ENCODE measurements at regions not wholly inside any gene's neighbourhood (a gene's known extent, or its start where the extent isn't known, plus 50 kb on each side); places are given as distances from the start of the nearest gene placed in this dataset.

GRCh38 chr10:36358736-36359135, 716.6 kb upstream of the FZD8 start:
- Histone ChIP-seq H3K4me3 (ENCODE audit: low read length) (no peak overlapping the region), H3K9me2 (replicated peaks; ENCODE audit: insufficient read depth, low read length) (no peaks in the 10 kb centered on the region), H3K9me3 (replicated peaks; ENCODE audit: insufficient read depth, low read length) (no peaks in the 10 kb centered on the region), H3K4me2 (ENCODE audit: low read depth, low read length) (no peak overlapping the region), H3K36me3 (replicated peaks; ENCODE audit: insufficient read depth, low read length) (no peaks in the 10 kb centered on the region), H3F3A (ENCODE audit: insufficient read depth, low read length) (no peaks in the 10 kb centered on the region), H4K20me1 (ENCODE audit: insufficient read depth, low read length) (no peaks in the 10 kb centered on the region), H3K9ac (ENCODE audit: low read length) (no peak overlapping the region), H2AFZ (ENCODE audit: low read length) (no peak overlapping the region), H3K27ac (ENCODE audit: low read length) (no peak overlapping the region), H3K27me3 (replicated peaks; ENCODE audit: insufficient read depth, low read length) (no peaks in the 10 kb centered on the region), H3K79me2 (ENCODE audit: low read length) (no peaks in the 10 kb centered on the region), H3K4me1 (ENCODE audit: low read length) (no peaks in the 10 kb centered on the region)
- no peak for DNase-seq
- no peak for TF ChIP-seq EZH2 (optimal IDR thresholded peaks at IDR 0.05; ENCODE audit: low read depth, low read length)

DNA sequence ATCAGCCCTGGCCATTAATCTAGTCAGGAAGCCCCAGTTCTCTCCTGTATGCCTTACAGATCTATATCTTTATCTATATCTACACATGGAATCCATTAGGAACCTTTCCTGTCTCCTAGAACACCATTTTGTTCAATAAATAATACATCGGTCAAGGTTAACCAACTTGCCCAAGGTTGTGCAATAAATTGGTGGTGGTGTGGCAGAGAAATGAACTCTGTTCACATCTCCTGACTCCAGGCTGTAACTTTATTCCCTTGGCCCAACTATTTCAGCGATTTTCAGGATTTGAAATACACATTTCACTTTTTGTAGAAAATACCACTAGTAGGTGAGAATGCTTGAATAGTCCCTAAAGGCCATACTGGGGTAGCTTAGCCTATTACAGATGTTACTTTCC, 712.5 kb upstream of the FZD8 start:
- Histone ChIP-seq H4K20me1 (ENCODE audit: insufficient read depth, low read length) (no peaks in the 10 kb centered on the region), H3K79me2 (ENCODE audit: low read length) (no peaks in the 10 kb centered on the region), H3K9ac (ENCODE audit: low read length) (no peak overlapping the region), H3F3A (ENCODE audit: insufficient read depth, low read length) (no peaks in the 10 kb centered on the region), H3K9me2 (replicated peaks; ENCODE audit: insufficient read depth, low read length) (no peaks in the 10 kb centered on the region), H3K4me3 (ENCODE audit: low read length) (no peak overlapping the region), H3K4me1 (ENCODE audit: low read length) (no peaks in the 10 kb centered on the region), H2AFZ (ENCODE audit: low read length) (no peak overlapping the region), H3K27me3 (replicated peaks; ENCODE audit: insufficient read depth, low read length) (no peaks in the 10 kb centered on the region), H3K9me3 (replicated peaks; ENCODE audit: insufficient read depth, low read length) (no peaks in the 10 kb centered on the region), H3K36me3 (replicated peaks; ENCODE audit: insufficient read depth, low read length) (no peaks in the 10 kb centered on the region), H3K27ac (ENCODE audit: low read length) (no peak overlapping the region), H3K4me2 (ENCODE audit: low read depth, low read length) (no peak overlapping the region)
- no peak for TF ChIP-seq EZH2 (optimal IDR thresholded peaks at IDR 0.05; ENCODE audit: low read depth, low read length)
- TF ChIP-seq EZH2phosphoT487 (IDR thresholded peaks at IDR 0.05; ENCODE audit: low read length) = no peak
- no peak for TF ChIP-seq CTCF (IDR thresholded peaks at IDR 0.05; ENCODE audit: low read length)
- no peak for DNase-seq

DNA sequence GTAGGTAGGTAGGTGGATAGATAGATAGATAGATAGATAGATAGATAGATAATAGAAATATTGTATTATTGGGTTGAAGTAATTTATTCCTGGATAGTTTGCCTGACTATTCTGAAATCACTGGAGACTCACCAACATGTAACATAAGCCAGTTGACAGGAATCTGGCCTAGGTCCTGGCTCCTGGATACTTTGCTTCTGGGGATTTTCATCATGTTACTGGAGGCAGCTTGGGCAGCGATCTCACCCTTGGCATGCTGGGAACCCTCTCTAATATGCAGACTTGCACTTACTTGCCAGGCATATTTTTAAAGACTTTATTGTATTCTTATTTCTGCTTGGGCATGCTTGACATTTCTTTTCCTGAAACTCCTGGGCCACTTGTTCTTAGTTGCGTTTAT, 709.1 kb upstream of the FZD8 start:
- no peak overlapping the region for H3K9ac ChIP-seq (ENCODE audit: low read length)

More for the DNA sequence above, 709.1 kb upstream of the FZD8 start:
- H2AFZ ChIP-seq (ENCODE audit: low read length) = no peak overlapping the region
- H3K36me3 ChIP-seq (replicated peaks; ENCODE audit: insufficient read depth, low read length) = no peaks in the 10 kb centered on the region
- H3K4me1 ChIP-seq (ENCODE audit: low read length) = no peaks in the 10 kb centered on the region
- H3K9me3 ChIP-seq (replicated peaks; ENCODE audit: insufficient read depth, low read length) = no peaks in the 10 kb centered on the region
- H3K79me2 ChIP-seq (ENCODE audit: low read length) = no peaks in the 10 kb centered on the region
- no peak for DNase-seq
- H3K27me3 ChIP-seq (replicated peaks; ENCODE audit: insufficient read depth, low read length) = no peaks in the 10 kb centered on the region
- no peaks in the 10 kb centered on the region for H3F3A ChIP-seq (ENCODE audit: insufficient read depth, low read length)
- TF ChIP-seq EZH2phosphoT487 (IDR thresholded peaks at IDR 0.05; ENCODE audit: low read length) (no peak), EZH2 (optimal IDR thresholded peaks at IDR 0.05; ENCODE audit: low read depth, low read length) (no peak), CTCF (IDR thresholded peaks at IDR 0.05; ENCODE audit: low read length) (no peak)
- H3K4me2 ChIP-seq (ENCODE audit: low read depth, low read length) = no peak overlapping the region
- H3K4me3 ChIP-seq (ENCODE audit: low read length) = no peak overlapping the region
- H4K20me1 ChIP-seq (ENCODE audit: insufficient read depth, low read length) = no peaks in the 10 kb centered on the region
- no peak overlapping the region for H3K27ac ChIP-seq (ENCODE audit: low read length)
- H3K9me2 ChIP-seq (replicated peaks; ENCODE audit: insufficient read depth, low read length) = no peaks in the 10 kb centered on the region

All from MM.1S (cell line).